ENCODE measurements at regions not wholly inside any gene's neighbourhood (a gene's known extent, or its start where the extent isn't known, plus 50 kb on each side); places are given as distances from the start of the nearest gene placed in this dataset.

DNA sequence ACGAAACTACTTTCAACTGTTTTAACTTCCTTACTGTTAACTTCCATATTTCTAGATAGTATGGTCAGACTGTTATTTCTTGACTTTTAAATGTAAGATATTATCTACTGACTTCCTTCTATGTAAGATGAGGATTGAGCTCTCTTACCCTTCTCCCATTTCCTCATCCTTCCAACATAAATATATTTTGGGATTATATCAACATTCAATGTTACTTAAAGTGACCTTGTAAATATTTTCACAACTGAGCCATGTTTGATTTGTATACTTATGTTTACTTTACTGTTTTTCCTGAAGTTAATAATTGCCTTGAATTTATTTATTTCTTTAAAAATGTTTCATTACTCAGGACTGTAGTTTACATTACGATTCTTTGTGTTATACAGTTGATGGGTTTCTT lies 148.7 kb downstream of the ZIC5 start:
- no peak for DNase-seq (ENCODE audit: low read depth)

DNA sequence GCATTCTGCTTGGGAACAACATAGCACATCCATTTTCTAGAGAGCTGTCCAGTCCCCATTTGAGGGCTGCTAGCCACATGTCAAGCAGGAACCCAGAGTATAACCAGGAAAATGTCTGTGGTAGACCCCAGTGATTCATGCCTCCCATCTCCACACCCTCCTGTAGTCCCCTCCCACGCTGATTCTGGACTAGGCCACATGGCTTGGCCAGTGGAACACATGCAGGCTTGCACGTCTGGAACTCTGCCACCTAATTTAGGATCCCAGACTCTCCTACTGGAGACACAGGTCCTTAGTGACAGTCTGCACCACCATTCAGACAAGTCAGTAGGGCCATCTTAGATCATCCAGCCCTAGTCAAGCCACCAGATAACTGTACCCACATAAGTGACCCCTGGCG lies 149.8 kb downstream of the ZIC5 start:
- no peak for DNase-seq (ENCODE audit: low read depth)

DNA sequence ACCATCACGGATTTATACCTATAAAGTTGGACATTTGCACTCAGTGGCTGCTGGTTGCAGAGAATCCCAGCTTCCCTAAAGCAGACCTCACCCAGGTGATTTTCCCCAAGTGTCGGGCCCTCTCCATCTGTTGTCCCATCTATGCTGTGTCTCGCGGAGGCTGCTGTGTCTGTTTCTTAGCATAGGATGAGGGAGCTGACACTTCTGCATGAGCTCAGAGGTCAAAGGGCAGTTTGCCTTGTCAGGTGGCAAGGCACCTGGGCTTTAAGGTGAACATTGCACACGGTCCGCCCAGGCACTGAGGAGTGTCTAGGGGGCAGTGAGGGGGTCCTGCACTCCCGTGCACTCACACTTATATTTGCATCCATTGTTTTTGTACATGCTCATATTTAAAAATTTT lies 151.6 kb downstream of the ZIC5 start:
- no peak for DNase-seq (ENCODE audit: low read depth)

DNA sequence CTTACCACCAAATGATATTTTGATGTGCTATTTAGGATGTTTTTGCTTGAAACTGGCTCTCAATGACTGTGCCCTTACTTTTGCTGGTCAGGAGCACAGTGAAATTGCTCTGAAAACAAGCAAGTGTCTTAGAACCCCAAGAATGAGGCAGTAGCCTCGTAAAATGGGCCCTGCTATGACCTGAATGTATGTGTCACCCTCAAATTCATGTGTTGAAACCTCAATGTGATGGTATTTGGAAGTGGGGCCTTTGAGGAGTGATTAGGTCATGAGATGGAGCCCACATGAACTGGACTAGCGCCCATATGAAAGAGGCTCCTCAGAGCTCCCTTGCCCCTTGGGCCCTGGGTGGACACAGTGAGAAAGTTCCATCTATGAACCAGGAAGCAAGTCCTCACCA lies 155.2 kb downstream of the ZIC5 start:
- DNase-seq (ENCODE audit: low read depth): no peak

DNA sequence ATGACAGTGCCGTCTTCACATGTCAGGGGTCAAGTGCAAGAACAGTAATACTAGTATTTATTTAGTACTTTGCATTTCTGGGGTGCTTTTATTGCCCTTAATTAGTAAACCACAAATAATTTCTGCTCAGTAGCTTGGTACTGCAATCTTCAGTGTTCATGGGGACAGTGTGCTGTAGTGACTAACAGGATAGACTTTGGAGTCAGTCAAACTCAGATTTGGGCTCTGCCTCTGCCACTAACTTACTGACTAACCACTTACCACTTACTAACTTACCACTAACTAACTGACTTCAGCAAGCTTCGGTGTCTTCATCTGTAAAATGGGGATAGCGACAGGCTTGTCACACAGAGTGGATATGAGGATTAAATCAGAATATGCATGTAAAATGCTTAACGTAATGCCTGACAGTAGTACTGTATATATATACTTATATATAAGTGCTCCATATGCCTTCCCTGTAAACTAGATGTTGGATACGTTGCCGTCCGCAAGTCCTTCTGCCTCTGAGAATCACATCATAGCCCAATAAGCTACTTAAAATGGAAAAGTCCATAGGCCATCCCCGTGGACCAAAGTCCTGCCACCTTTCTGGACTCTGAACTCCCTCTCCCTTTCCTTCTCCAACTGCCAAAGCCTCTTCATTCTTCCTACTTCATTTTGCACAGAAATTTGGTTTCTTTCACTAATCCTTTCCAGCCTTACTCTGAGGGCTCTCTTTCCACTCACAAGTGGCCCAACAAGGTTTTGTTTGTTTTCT lies 158.1 kb downstream of the ZIC5 start:
- no peak for DNase-seq (ENCODE audit: low read depth)

DNA sequence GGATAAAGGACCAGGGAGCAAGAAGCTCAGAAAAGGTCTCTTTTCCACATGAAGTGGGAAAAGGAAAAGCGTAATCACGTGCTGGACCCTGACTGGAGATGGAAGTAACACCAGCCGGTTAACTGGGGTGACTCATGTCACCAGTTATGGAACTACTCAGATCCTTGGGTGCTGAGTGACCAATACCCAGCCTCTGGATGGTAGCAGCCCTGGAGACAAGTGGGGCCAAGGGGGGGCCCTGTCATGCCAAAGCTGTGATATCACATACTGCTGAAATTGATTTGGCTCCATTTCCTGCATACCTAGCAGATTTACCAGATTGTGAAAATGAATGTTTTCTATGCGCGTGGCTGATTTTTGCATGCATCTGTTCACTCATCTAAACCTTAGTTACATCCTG lies 158.9 kb downstream of the ZIC5 start:
- no peak for DNase-seq (ENCODE audit: low read depth)

DNA sequence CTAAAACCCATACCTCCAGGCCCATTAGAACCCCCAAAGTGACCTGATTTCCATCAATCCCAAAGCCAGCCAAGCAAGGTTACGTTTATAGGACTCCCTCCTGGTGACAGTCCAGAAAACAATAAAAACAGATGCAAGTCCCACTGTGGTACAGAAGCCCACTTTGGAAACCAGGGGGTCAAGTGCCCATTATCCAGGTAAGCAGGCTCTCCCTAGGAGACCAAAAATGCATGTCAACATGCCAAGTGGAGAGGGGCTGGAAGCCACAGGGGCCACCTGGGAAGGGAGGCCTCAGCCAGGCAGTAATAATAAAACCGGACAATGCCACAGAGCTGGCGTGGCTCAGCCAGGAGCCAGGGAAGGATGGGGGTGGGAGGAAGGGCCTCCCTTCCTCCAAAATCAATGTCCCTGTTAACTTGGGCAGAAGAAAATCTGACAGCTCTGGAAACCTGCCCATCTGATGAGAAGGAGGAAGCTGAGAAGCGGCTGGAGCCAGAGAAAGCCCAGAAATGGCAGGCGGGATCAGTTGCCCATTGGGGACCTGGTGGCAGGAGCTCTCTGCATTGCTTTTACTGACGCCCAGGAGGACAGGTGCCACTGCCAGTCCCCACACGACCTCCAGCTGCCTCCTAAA lies 160.4 kb downstream of the ZIC5 start:
- no peak for DNase-seq (ENCODE audit: low read depth)

DNA sequence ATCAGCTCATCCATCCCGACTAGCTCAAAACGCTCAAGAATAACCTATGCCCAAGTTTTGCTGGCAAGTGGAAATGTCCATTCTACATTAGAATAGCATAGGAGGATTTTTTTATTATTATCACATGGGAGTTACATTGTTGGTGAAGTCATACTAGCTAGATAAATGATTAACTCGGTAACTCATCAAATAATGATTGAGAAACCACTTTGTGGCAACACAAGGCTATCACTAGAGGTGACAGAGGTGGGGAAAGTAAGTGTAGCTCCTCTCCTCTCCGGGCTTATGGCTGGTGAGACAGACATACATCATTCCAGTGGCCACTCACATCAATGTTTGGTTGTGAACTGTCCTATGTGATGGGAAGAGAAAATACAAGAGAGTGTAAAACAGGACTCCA lies 161.6 kb downstream of the ZIC5 start:
- no peak for DNase-seq (ENCODE audit: low read depth)

DNA sequence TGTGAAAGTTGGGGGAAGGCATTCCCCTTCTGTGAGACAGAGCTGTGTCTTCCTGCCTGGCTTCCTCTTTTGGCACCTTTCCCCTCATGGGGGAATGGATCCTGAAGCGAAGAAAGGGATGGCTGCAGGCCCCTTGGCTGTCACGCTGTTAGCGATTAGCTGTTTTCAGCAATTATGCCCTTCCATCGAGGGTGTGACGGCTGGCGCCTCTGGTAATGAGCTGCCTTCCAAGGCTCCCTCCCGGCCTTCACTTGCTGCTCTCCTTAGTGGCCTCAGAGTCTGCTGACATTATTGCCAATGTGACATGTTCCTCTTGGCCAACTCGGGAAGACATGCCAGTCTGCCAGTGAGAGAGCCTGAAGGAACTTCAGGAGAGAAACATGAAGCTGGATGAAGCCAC lies 162.1 kb downstream of the ZIC5 start:
- DNase-seq (ENCODE audit: low read depth): no peak

DNA sequence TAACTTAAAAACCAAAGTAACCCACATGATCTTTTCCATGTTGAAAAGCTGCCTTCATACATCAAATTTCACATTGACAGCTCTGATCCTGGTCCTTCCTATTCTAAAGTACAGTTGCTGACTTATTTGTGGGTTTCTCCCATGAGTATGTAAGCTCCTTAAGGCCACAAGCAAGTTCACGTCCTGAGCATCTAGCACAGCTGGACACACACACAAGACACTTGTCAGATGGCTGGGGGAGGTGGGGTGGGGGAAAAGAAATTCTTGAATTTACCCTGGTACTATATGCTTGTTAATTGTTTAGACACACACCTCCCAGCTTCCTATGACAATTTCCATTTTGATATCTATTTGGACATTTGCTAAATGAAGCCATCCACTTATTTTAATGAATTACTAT lies 162.8 kb downstream of the ZIC5 start:
- DNase-seq (ENCODE audit: low read depth): no peak

DNA sequence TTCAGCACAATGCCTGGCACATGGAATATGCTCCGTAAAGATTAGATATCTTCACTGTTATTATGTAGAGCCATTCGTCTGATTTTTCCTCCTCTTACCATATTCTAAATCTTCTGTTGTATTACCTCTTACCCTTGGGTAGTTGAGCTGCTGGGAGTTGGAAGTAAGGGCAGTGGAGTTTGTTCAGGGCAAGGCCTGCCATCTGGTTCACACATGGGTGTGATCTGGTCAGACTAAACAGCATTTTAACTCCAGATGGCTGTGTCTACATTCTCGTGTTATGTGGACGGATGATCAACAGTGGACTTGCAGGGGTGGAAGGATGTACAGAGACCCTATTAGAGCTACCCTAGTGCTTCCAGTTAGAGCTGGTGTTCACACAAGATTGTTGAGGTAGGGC lies 164.9 kb downstream of the ZIC5 start:
- no peak for DNase-seq (ENCODE audit: low read depth)

DNA sequence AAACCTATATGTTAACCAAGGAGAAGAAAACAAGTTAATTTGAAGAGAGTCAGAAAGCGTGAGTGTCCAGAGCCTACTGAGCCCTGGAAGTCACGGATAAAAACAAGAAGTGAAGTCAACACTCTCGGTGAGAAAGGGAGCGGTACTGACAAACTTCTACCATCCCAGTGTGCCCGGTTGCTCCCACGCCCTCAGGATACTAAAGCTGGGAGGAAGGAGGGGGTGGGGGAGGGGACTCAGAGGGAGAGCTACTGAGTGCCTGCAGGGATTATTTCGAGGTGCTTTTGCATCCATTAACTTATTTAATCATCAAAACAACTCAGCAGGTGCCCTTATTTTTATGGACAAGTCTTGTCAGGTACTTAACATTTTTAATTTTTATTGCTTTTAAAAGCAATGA lies 166.2 kb downstream of the ZIC5 start:
- DNase-seq (ENCODE audit: low read depth): no peak

DNA sequence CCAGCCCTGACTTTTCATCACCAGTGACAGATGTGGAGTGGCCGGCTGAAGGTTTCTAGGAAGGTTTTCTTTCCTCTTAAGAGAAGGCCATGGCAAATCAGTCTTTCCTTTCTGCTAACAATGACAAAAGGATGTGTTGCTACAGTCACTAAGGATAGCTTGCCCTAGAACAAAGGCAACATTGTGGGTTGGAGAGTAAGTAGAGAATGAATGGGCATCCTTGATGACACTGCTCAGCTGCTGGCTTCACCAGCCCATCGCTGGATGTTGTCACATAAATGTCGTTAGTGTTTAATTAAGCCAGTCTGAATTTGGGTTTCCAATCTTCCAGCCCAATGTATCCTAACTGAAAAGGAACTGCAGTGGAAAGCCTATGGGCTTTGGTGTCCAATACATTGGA lies 168.4 kb downstream of the ZIC5 start:
- no peak for DNase-seq (ENCODE audit: low read depth)

DNA sequence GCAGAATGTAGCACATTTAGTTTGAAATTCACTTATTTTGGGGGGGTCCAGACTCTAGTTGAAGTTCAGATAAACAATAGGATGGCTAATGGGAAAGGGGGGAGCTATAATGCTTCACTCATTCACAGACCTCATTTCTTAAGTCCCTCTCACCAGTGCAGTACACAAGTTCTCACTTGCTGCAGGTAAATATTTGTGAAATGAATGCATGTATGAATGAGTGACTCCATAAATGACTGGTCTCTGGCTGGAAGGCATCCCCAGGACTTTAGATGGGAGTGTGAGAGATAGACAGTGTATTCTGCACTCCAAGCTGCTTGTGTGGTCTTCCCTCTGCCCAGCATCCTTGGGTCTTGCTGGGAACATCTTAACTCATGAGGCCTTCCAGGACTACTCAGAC lies 169.2 kb downstream of the ZIC5 start:
- DNase-seq (ENCODE audit: low read depth): no peak

DNA sequence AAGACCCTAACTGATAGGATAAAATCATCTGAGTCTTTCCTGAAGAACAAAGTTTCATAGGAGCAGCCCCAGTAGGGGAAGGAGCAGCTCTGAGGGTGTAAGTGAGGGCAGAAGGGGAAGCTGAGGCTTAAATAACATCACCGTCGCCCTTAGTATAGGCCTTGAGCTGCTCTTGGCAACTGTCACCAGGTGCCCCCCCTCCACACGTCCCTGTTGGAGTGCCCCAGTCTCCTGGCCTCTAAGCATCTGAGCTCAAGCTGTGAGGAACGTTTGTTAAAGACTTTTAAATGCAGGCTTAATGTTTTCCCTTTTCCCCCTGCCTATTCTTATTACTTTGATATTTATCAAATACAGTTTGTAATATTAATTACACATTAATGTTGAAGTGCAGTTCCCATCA lies 170.6 kb downstream of the ZIC5 start:
- DNase-seq (ENCODE audit: low read depth): no peak

DNA sequence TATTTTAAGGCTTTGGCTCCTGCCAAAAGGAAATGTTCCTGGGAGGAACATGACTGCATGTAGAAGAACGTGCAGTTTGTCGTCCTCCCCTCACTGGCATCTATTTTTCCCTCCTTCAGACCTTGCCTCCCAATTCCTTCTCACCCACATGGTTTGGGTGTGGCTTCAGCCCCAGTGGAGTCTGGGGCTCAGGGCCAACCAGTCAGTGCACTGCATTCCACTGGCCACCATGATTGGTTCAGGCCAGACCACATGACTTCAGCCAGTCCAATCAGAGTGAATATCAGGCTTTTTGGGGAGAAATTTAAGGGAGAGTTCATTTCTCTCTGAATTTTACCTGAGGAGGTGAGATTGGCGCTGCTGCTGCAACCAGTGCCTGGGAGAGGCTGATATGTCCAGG lies 171.6 kb downstream of the ZIC5 start:
- no peak for DNase-seq (ENCODE audit: low read depth)

DNA sequence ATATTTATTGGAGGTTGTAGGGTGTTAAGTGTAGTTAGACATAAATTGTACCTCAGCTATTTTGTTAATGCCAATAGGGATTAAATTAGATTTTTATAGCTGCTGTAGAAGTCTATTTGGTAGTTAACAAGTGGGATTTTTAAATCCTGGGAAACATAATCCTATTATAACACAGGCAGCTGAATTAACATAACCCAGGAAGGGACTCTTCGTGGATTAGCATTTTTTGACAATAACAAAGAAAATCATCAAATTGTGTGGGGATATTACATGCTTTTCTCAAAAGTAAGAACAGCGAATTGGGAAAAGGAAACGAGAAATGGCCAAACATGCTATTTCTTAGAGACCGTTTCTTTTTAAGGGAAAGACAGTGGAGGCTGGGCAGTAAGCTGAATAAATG lies 172.8 kb downstream of the ZIC5 start:
- no peak for DNase-seq (ENCODE audit: low read depth)

DNA sequence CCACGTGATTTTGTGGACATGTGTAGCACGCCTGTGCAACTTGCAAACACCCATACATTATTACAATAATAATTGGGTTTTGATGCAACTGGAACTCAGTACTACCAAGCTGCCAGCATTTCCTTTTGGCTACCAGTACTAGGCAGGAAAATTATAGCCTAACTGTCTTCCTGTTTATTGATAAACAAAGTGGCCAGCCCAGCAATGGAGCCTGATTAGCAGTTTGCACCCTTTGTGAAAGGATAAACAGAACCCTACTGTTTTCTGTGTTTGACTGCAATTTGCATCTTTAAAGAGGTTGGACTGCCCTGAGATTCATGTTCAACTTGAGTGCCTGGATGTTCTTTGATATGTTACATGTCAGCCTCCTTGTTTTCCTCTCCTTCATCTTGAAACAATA lies 173.9 kb downstream of the ZIC5 start:
- no peak for DNase-seq (ENCODE audit: low read depth)

DNA sequence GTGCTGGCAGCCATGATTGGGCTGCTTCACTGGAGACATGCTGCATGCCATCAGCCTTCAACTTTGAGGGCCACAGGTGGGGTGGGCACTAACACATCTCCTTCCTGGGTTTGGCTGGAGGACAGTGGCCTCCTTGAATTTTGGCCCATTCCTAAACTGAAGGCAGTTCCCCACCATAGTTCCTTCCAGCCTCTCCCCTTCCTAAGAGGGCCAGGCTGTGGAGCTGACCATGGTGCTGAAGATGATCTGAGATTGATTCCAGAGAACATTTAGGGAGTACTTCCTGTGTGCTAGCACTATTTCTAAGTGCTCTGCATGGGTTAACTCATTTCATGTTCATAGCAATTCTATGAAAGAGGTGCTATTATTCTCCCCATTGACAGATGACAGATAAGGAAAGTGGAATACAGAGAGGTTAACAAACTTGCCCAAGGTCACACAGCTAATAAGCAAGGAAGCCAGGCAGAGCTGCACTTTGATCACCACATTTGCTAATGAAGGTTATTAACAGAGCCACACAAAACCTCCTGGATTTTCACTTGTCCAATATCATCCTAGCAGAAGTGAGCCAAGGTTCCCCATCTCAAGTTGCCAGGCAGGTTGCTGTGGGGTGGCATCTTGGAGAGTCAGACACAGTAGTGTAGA lies 175.3 kb downstream of the ZIC5 start:
- no peak for DNase-seq (ENCODE audit: low read depth)

DNA sequence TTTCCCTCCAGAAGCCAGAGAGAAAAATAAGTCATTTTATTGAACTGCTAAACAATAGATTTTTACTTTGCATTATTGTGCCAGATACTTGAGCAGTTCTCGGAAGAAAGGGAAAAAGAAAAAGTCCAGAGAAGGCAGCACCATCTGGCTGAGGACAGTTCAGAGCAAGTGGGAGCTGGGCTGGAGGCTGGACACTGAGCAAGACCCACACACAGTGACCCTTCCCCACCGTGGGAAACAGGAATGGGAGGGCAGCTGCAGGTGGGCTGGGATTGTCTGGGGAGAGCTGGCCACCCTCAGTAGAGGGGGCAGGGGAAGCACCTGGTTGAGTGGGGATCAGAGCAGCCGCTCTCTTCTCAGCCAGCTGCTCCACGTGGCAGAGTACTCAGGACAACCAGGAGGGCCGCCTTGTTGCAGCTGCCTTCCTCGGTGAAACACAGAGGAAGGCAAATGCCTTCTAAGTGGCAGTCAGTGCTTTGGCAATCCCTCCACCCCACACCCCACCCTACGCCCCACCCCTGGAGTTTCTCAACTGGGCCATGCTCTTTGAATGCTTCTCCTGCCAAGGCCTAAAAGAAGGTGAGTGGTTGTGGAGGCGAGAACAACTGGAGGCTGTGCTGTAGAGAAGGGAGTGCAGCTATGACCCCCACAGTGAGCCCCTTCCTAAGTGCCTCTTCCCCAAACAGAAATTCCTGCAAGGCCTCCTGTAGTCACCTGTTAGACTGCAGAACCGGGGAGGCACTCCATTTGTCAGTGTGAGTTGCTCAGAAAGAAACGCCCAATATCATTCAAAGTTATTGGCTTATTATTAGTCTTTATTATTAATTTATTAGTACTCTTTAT lies 179.3 kb downstream of the ZIC5 start:
- DNase-seq (ENCODE audit: low read depth): no peak

DNA sequence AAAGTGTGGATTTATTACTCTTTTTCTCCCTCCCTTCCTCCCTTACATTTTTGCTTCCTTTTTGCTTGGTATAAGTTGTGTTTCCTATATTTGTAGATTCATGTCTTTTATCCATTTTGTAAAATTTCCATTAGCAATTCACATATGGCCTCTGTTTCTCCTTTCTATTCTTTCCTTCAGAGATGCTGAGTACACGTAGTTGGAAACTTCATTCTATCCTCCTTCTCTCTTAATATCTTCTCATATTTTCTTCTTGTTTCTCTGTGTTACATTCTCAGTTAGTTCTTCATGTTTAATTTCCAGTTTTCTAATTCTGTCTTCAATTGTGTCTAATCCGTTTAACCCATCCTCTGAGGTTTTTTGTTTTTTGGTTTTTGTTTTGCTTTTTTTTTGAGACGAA lies 188.9 kb downstream of the ZIC5 start:
- no peak for DNase-seq (ENCODE audit: low read depth)

DNA sequence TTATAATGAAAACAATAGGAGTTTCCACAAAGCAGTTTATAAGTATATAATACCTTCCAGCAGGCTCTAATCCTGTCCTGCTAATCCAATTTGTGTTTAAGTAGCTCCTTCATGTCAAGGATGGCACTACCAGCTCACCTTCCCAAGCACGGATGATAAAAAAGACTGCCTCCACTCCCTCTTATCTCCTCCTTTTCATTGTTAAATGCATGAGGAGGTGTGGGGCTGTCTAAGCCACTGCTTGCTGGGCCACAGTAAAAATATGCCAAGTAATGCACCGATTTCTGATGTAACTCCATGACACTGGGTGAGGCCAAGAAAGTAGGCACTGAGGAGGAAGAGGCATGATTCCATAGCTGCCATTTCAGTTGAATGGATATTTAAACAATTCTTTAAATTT lies 193.1 kb downstream of the ZIC5 start:
- DNase-seq (ENCODE audit: low read depth): no peak

DNA sequence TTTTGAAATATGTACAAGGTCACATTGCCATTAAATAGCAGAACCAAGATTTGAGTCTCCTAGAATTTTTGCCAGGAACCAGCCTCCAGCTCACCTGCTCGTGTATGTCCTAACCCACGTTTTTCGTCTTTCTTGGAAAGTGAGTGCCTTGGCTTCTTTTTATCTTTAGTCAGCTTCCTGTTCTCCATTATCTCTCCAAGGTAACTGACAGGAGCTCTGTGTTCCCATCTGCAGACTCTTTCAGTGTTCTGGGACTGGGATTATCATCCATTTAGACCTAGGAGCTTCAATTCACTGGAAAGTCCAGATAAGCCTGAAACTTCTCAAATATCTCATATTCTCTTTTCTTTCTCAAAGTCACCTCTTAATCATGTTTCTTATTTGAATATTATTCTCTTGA lies 193.7 kb downstream of the ZIC5 start:
- no peak for DNase-seq (ENCODE audit: low read depth)
